ENCODE measurements at regions not wholly inside any gene's neighbourhood (a gene's known extent, or its start where the extent isn't known, plus 50 kb on each side); places are given as distances from the start of the nearest gene placed in this dataset.

DNA sequence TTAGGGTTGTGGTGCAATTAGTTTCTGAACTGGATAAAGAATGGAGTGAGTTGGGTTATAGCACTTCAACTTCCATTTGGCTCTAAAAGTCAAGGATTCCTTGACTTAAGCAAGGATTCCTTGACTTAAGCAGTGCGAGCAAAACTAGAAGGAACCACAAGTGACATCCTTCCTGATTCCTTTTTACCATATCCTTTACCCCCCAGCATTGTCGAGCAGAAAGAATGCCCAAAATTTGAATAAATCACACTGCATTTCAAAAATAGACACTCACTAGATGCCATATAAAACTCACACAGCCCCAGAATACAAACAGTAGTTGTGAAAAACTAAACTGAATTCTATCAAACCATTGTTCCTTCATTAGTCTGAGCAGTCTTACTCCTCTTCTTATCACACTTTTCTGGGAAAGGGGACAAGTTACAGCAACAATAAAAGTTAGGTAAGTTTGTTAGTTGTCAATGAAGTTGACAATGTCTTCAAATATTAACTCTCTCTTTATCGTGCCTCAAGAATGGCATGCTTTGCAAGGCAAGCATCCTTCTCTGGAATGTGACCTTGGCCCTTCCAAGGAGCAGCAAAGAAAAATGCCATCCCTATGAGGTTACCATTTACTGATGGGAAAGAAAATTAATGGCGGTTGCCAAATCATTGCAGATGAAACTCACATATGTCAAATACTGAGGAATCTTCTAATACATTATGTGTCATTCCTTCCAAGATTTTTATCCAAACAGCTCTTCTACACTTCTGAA lies 273.3 kb upstream of the ANKRD55 start:
- Histone ChIP-seq H4K20me1 (ENCODE audit: insufficient read depth) (no peaks in the 10 kb centered on the region), H3F3A (replicated peaks; ENCODE audit: insufficient read depth) (no peaks in the 10 kb centered on the region), H3K9me3 (no peaks in the 10 kb centered on the region), H3K4me1 (ENCODE audit: control insufficient read depth in 1 of 2, insufficient read depth in 2 of 2, low read depth in 1 of 2, low read length in 1 of 2) (no peaks in the 10 kb centered on the region), H3K27ac (ENCODE audit: low read depth in 2 of 2, low read length in 1 of 2) (no peak overlapping the region), H2AFZ (ENCODE audit: low read depth) (no peak overlapping the region), H3K27me3 (ENCODE audit: insufficient read depth) (no peaks in the 10 kb centered on the region), H3K79me2 (ENCODE audit: insufficient read depth) (no peaks in the 10 kb centered on the region), H3K36me3 (replicated peaks in 1 of 2; ENCODE audit: control insufficient read depth in 1 of 2, insufficient read depth in 2 of 2, low read length in 1 of 2) (no peaks in the 10 kb centered on the region), H3K9me2 (no peaks in the 10 kb centered on the region), H3K4me3 (ENCODE audit: low read depth in 2 of 2, low read length in 1 of 2) (no peak overlapping the region), H3K9ac (no peak overlapping the region), H3K4me2 (no peak overlapping the region)
- no peak for TF ChIP-seq RXRA (IDR thresholded peaks at IDR 0.05; ENCODE audit: borderline replicate concordance, low read depth)
- TF ChIP-seq, protein P1, sequence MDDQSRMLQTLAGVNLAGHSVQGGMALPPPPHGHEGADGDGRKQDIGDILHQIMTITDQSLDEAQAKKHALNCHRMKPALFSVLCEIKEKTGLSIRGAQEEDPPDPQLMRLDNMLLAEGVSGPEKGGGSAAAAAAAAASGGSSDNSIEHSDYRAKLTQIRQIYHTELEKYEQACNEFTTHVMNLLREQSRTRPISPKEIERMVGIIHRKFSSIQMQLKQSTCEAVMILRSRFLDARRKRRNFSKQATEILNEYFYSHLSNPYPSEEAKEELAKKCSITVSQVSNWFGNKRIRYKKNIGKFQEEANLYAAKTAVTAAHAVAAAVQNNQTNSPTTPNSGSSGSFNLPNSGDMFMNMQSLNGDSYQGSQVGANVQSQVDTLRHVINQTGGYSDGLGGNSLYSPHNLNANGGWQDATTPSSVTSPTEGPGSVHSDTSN (IDR thresholded peaks at IDR 0.05), result 0 out of 2 replicates have a peak, but pooled peaks have one; percentile 17
- TF ChIP-seq TEAD4 (IDR thresholded peaks at IDR 0.05; ENCODE audit: borderline replicate concordance, insufficient read depth), result no peak
- 70% methylated on average over 4 of the region's 4 CpGs for WGBS (ENCODE audit: low lambda C conversion rate)
- no peak for DNase-seq
- POLR2A ChIA-PET, result interaction anchor here (0.5 to 0.6 kb wide), 2 partner anchors 27 to 204 kb away, joined by 3 read pairs; no protein-coding TSS in a partner anchor
- CTCF ChIA-PET, result no interaction called here

DNA sequence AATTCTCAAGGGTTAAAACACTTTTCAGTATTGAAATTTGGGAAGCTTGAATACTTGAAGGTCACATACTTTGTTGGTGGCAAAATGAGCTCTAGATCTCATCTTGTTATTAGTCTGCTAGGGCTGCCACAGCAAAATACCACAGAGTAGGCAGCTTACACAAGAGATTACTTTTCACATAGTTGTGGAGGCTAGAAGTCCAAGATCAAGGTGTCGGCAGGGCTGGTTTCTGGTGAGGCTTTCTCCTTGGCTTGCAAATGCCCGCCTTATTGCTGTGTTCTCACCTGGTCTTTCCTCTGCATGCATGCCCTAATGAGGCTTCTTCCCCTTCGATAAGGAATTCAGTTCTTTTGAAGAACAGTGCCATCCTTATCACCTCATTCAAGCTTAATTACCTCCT lies 270.8 kb upstream of the ANKRD55 start:
- H3K9me3 ChIP-seq, result no peaks in the 10 kb centered on the region
- H3K36me3 ChIP-seq (replicated peaks in 1 of 2; ENCODE audit: control insufficient read depth in 1 of 2, insufficient read depth in 2 of 2, low read length in 1 of 2), result no peaks in the 10 kb centered on the region
- no peak for DNase-seq
- no peaks in the 10 kb centered on the region for H3K9me2 ChIP-seq
- H3K27ac ChIP-seq (ENCODE audit: low read depth in 2 of 2, low read length in 1 of 2), result no peak overlapping the region
- H3K79me2 ChIP-seq (ENCODE audit: insufficient read depth), result no peaks in the 10 kb centered on the region
- POLR2A ChIA-PET, result no interaction called here
- no peak overlapping the region for H3K9ac ChIP-seq
- 55% methylated on average over 3 of the region's 3 CpGs for WGBS (ENCODE audit: low lambda C conversion rate)
- no peaks in the 10 kb centered on the region for H3K27me3 ChIP-seq (ENCODE audit: insufficient read depth)
- TF ChIP-seq JUND (IDR thresholded peaks at IDR 0.05) (no peak), ELF1 (IDR thresholded peaks at IDR 0.05) (no peak), TEAD4 (IDR thresholded peaks at IDR 0.05; ENCODE audit: borderline replicate concordance, insufficient read depth) (no peak), RCOR1 (IDR thresholded peaks at IDR 0.05; ENCODE audit: low read length) (no peak), YY1 (IDR thresholded peaks at IDR 0.05; ENCODE audit: low read depth) (no peak), SMC3 (IDR thresholded peaks at IDR 0.05; ENCODE audit: low read depth, low read length) (no peak), EZH2phosphoT487 (IDR thresholded peaks at IDR 0.05; ENCODE audit: borderline replicate concordance, low read depth) (no peak), RXRA (IDR thresholded peaks at IDR 0.05; ENCODE audit: borderline replicate concordance, low read depth) (no peak), MEF2A (IDR thresholded peaks at IDR 0.05; ENCODE audit: borderline replicate concordance, low read depth) (no peak), FOXM1 (IDR thresholded peaks at IDR 0.05; ENCODE audit: low read depth) (no peak), GABPA (IDR thresholded peaks at IDR 0.05; ENCODE audit: low read depth) (no peak), CHD2 (IDR thresholded peaks at IDR 0.05; ENCODE audit: low read length, partially characterized antibody) (no peak)
- TF ChIP-seq, protein P2, sequence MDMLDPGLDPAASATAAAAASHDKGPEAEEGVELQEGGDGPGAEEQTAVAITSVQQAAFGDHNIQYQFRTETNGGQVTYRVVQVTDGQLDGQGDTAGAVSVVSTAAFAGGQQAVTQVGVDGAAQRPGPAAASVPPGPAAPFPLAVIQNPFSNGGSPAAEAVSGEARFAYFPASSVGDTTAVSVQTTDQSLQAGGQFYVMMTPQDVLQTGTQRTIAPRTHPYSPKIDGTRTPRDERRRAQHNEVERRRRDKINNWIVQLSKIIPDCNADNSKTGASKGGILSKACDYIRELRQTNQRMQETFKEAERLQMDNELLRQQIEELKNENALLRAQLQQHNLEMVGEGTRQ (IDR thresholded peaks at IDR 0.05; ENCODE audit: borderline replicate concordance, low read depth, low read length), result no peak
- TF ChIP-seq, protein P3, sequence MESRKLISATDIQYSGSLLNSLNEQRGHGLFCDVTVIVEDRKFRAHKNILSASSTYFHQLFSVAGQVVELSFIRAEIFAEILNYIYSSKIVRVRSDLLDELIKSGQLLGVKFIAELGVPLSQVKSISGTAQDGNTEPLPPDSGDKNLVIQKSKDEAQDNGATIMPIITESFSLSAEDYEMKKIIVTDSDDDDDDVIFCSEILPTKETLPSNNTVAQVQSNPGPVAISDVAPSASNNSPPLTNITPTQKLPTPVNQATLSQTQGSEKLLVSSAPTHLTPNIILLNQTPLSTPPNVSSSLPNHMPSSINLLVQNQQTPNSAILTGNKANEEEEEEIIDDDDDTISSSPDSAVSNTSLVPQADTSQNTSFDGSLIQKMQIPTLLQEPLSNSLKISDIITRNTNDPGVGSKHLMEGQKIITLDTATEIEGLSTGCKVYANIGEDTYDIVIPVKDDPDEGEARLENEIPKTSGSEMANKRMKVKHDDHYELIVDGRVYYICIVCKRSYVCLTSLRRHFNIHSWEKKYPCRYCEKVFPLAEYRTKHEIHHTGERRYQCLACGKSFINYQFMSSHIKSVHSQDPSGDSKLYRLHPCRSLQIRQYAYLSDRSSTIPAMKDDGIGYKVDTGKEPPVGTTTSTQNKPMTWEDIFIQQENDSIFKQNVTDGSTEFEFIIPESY (IDR thresholded peaks at IDR 0.05; ENCODE audit: borderline replicate concordance, low read depth), result no peak
- TF ChIP-seq, protein P4, sequence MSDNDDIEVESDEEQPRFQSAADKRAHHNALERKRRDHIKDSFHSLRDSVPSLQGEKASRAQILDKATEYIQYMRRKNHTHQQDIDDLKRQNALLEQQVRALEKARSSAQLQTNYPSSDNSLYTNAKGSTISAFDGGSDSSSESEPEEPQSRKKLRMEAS (IDR thresholded peaks at IDR 0.05; ENCODE audit: low read depth), result no peak
- CTCF ChIA-PET, result interaction anchor here (0.5 kb wide), 1 partner anchor 325 kb away, joined by 3 read pairs; no protein-coding TSS in a partner anchor
- H3F3A ChIP-seq (replicated peaks; ENCODE audit: insufficient read depth), result no peaks in the 10 kb centered on the region
- no peaks in the 10 kb centered on the region for H4K20me1 ChIP-seq (ENCODE audit: insufficient read depth)
- H3K4me1 ChIP-seq (ENCODE audit: control insufficient read depth in 1 of 2, insufficient read depth in 2 of 2, low read depth in 1 of 2, low read length in 1 of 2), result no peaks in the 10 kb centered on the region
- no peak overlapping the region for H2AFZ ChIP-seq (ENCODE audit: low read depth)
- no peak overlapping the region for H3K4me3 ChIP-seq (ENCODE audit: low read depth in 2 of 2, low read length in 1 of 2)
- H3K4me2 ChIP-seq, result no peak overlapping the region
